Ishikawa (cell line): ENCODE measurements at regions not wholly inside any gene's neighbourhood (a gene's known extent, or its start where the extent isn't known, plus 50 kb on each side); places are given as distances from the start of the nearest gene placed in this dataset.

Experiments
- CEBPB ChIP-seq: IDR thresholded peaks from 2 replicates; pipeline ENCODE4 v1.6.1; 2012
- CREB1 ChIP-seq: IDR thresholded peaks from 2 replicates; pipeline ENCODE4 v1.6.1; 2012; ENCODE audit warnings: low read depth
- EGR1 ChIP-seq: IDR thresholded peaks from 2 replicates; pipeline ENCODE4 v1.6.1; 2012
- EP300 ChIP-seq: IDR thresholded peaks from 2 replicates; pipeline ENCODE4 v1.6.1; 2012; ENCODE audit warnings: borderline replicate concordance
- FOXM1 ChIP-seq: IDR thresholded peaks from 2 replicates; pipeline ENCODE4 v1.6.1; 2012; ENCODE audit warnings: low read depth, borderline replicate concordance
- NFIC ChIP-seq: IDR thresholded peaks from 2 replicates; pipeline ENCODE4 v1.6.1; 2012
- RAD21 ChIP-seq: IDR thresholded peaks from 2 replicates; pipeline ENCODE4 v1.6.1; 2012; ENCODE audit warnings: low read depth
- TAF1 ChIP-seq: IDR thresholded peaks from 2 replicates; pipeline ENCODE4 v1.6.1; 2012; ENCODE audit warnings: low read depth, mild to moderate bottlenecking
- TCF12 ChIP-seq: IDR thresholded peaks from 2 replicates; pipeline ENCODE4 v1.6.1; 2012; ENCODE audit warnings: low read depth
- TEAD4 ChIP-seq: IDR thresholded peaks from 2 replicates; pipeline ENCODE4 v1.6.1; 2012
- YY1 ChIP-seq: IDR thresholded peaks from 2 replicates; pipeline ENCODE4 v1.6.1; 2012; ENCODE audit warnings: low read depth
- ZBTB7A ChIP-seq: IDR thresholded peaks from 2 replicates; pipeline ENCODE4 v1.6.1; 2012; ENCODE audit warnings: low read depth
- TF ChIP-seq, protein P1 (sequence below): IDR thresholded peaks from 2 replicates; pipeline ENCODE4 v1.6.1; 2012
- TF ChIP-seq, protein P2 (sequence below): IDR thresholded peaks from 2 replicates; pipeline ENCODE4 v1.6.1; 2012; ENCODE audit warnings: low read depth, mild to moderate bottlenecking
- TF ChIP-seq, protein P3 (sequence below): IDR thresholded peaks from 2 replicates; pipeline ENCODE4 v1.6.1; 2012

DNA sequence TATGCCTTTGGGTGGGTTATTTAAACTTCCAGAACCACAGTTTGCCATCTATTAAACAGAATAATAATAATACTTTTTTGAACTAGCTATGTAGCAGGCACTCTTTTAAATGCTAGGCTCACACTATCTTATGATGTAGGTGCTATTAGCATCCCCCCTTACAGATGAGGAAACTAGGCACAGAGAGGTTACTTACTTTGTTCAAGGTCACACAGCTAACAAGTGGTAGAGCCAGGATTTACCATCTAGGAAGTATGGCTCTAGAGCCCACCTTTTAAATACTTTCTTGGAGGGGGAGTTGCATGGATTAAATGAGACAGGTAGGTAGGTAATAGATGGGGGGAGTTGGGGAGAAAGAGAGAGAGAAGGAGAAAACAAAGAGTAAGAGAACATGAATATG lies 95.3 kb upstream of the NR3C1 start:
- TF ChIP-seq, protein P1, sequence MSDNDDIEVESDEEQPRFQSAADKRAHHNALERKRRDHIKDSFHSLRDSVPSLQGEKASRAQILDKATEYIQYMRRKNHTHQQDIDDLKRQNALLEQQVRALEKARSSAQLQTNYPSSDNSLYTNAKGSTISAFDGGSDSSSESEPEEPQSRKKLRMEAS, result no peak
- no peak for TF ChIP-seq EP300

DNA sequence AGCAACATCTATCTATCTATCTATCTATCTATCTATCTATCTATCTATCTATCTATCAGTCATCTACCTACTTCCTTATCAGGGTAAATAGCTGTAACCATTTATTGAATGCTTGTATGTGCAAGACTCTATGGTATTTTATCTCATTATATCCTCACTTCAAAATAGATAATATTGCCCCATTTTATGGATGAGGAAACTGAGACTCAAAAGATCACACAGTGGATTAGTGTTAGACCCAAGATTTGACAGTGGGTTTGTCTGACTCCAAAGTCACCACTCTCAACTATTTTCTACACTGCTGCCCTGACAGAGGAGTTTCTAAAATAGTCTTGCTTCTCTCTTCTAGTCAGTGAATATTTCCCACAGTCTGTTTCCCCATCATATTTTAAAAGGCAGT lies 94.3 kb upstream of the NR3C1 start:
- TF ChIP-seq CREB1 (no peak), TEAD4 (no peak), FOXM1 (no peak), CEBPB (no peak), ZBTB7A (no peak), TCF12 (no peak), NFIC (no peak)
- TF ChIP-seq, protein P2, sequence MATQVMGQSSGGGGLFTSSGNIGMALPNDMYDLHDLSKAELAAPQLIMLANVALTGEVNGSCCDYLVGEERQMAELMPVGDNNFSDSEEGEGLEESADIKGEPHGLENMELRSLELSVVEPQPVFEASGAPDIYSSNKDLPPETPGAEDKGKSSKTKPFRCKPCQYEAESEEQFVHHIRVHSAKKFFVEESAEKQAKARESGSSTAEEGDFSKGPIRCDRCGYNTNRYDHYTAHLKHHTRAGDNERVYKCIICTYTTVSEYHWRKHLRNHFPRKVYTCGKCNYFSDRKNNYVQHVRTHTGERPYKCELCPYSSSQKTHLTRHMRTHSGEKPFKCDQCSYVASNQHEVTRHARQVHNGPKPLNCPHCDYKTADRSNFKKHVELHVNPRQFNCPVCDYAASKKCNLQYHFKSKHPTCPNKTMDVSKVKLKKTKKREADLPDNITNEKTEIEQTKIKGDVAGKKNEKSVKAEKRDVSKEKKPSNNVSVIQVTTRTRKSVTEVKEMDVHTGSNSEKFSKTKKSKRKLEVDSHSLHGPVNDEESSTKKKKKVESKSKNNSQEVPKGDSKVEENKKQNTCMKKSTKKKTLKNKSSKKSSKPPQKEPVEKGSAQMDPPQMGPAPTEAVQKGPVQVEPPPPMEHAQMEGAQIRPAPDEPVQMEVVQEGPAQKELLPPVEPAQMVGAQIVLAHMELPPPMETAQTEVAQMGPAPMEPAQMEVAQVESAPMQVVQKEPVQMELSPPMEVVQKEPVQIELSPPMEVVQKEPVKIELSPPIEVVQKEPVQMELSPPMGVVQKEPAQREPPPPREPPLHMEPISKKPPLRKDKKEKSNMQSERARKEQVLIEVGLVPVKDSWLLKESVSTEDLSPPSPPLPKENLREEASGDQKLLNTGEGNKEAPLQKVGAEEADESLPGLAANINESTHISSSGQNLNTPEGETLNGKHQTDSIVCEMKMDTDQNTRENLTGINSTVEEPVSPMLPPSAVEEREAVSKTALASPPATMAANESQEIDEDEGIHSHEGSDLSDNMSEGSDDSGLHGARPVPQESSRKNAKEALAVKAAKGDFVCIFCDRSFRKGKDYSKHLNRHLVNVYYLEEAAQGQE, result no peak
- TF ChIP-seq, protein P3, sequence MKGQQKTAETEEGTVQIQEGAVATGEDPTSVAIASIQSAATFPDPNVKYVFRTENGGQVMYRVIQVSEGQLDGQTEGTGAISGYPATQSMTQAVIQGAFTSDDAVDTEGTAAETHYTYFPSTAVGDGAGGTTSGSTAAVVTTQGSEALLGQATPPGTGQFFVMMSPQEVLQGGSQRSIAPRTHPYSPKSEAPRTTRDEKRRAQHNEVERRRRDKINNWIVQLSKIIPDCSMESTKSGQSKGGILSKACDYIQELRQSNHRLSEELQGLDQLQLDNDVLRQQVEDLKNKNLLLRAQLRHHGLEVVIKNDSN, result no peak

DNA sequence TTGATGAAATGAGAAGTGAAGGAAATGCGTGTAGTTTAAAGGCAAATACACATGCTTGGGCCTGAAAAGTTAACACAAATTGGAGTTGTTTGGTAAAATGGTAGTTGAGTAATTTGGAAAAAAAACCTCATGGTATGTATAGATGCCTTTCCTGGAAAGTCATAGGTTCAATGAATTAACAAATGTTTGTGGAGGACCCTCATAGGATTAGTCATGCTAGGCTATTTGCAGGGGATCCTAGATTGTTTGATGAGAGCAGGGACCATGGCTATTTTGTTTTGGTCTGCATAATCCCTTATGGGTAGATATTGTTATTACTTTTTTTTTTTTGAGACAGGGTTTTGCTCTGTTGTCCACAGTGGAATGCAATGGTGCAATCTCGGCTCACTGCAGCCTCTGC lies 93.5 kb upstream of the NR3C1 start:
- no peak for TF ChIP-seq ZBTB7A
- no peak for TF ChIP-seq TCF12
- TF ChIP-seq EGR1, result no peak
- no peak for TF ChIP-seq FOXM1
- TF ChIP-seq TAF1, result no peak
- TF ChIP-seq, protein P1, result no peak
- no peak for TF ChIP-seq YY1

DNA sequence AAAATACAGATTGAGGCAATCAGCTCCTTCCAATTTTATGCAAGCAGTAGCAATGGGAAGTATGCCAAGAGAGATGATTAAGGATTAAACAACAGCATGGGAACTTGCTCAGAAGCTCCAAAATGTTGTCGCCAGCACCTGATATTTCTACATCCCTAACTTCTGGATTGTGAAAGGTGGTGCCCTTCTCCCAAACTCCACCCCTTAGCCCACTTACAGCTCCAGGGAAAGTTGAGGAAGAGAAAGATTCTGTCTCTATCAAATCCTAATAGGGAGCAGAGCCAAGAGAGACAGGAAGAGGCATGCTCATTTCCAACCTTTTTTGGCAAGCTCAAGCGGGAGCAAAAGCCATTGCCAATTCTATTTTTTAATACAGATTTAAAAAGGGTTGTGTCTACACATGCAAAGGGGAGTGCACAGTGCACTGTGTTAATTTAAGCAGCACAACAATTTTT lies 92.4 kb upstream of the NR3C1 start:
- TF ChIP-seq EGR1 (no peak), ZBTB7A (no peak), CREB1 (no peak), CEBPB (no peak), RAD21 (no peak), FOXM1 (no peak), EP300 (no peak), TCF12 (no peak), YY1 (no peak)
- TF ChIP-seq, protein P1, result no peak

DNA sequence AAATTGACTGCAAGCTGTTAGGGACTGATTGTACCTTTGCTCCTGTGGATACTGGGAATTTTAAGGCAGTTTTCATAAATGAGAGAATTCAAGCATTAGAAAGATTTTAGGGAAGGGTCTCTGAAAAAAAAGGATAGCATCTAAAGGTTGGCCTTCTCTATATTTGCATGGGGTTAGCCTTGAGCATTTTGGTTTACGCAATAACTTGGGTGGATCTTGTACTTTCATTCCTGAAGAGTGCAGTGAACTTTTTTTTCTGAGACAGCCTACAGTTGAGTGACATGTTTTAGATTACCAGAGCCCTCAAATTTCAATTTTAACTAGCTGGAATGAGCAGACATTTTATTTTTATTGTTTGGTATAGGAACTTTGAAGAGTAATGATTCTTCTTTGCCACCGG lies 91.6 kb upstream of the NR3C1 start:
- TF ChIP-seq TAF1 (no peak), CEBPB (peak; percentile 48; the same call in 1 of the 2 replicates), TCF12 (no peak)

DNA sequence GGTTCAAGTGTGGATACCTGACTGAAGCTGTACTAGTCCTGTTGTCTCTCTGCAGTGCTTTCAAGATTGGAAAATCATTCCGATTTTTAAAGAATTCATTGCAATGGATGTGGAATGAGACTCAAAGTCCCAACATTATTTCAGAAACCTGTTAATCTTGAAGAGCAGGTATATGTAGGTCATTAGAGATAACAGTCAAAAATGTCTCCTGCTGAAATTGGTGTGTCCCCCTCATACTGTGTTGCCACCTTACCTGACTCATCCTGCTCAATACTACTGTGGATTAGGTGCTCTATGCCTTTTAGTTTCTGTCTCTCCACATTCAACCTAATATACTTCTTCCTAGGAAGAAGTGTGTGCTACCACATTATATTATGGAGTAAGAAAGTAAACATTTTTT lies 91.1 kb upstream of the NR3C1 start:
- TF ChIP-seq EGR1, result no peak
- no peak for TF ChIP-seq CEBPB
- TF ChIP-seq, protein P1, result no peak
- no peak for TF ChIP-seq TCF12
- no peak for TF ChIP-seq EP300
- no peak for TF ChIP-seq RAD21
- no peak for TF ChIP-seq ZBTB7A
- TF ChIP-seq, protein P3, result no peak
- TF ChIP-seq, protein P2, result no peak
- no peak for TF ChIP-seq CREB1
- TF ChIP-seq TEAD4, result no peak
- no peak for TF ChIP-seq NFIC
- TF ChIP-seq TAF1, result no peak

DNA sequence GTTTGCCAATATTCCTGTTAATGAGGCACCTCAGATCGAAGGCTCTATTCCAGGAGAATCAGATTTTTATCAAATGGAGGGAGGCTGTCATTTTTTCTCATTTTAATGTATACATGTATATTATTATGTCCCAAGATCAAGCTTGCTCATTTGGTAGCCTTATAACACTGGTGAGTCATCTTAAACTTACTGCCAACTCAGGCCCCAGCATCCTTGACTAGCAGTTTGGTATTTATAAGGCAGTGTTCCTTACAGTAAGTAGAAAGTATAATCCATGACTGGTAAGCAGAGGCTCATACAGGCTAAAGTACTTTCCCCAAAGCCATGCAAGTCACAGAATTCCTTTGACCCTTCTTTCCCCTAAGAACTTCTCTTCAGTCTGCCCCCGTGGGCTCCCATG lies 90.7 kb upstream of the NR3C1 start:
- TF ChIP-seq TAF1 (no peak), TEAD4 (no peak), RAD21 (no peak), YY1 (no peak), TCF12 (no peak), EP300 (no peak), CREB1 (no peak), FOXM1 (no peak), NFIC (no peak), ZBTB7A (no peak)
- TF ChIP-seq, protein P1, result no peak
- TF ChIP-seq, protein P2, result no peak
- TF ChIP-seq, protein P3, result no peak
